CD4-positive, alpha-beta T cell treated with Interleukin-21 for 1 hour (primary cell): ENCODE measurements at regions not wholly inside any gene's neighbourhood (a gene's known extent, or its start where the extent isn't known, plus 50 kb on each side); places are given as distances from the start of the nearest gene placed in this dataset.

Experiments used
- DNase-seq: peaks from one replicate; pipeline ENCODE4 v3.0.0-alpha.2; 2020

- no peak for DNase-seq
Observed at GRCh38 chr10:44240584-44241205, 144.2 kb downstream of the CXCL12 start.

DNA sequence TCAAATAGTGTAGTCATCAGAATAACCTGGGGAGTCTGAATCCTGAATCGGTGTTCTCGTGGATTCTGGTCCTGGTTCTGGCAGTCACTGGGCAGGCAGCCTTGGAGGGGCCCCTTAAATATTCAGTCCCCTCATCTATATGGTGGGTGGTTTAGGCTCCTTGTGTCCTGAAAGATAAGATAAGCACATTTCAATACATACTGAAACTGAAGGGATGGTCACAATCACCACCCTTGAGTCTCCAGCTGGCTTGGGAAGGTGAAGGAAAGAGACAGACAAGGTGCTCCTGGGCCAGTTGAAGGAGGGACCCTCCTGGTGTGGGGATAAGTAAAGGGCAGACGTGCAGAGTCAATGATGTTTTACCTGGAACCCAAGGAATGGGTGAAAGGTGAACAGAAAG is 146.7 kb downstream of the CXCL12 start:
- DNase-seq: no peak

- DNase-seq: no peak
Observed at GRCh38 chr10:44237364-44238049, 147.4 kb downstream of the CXCL12 start.

GRCh38 chr10:44235363-44235762 is 149.5 kb downstream of the CXCL12 start:
- DNase-seq: no peak

GRCh38 chr10:44234483-44234875 is 150.4 kb downstream of the CXCL12 start:
- no peak for DNase-seq

DNA sequence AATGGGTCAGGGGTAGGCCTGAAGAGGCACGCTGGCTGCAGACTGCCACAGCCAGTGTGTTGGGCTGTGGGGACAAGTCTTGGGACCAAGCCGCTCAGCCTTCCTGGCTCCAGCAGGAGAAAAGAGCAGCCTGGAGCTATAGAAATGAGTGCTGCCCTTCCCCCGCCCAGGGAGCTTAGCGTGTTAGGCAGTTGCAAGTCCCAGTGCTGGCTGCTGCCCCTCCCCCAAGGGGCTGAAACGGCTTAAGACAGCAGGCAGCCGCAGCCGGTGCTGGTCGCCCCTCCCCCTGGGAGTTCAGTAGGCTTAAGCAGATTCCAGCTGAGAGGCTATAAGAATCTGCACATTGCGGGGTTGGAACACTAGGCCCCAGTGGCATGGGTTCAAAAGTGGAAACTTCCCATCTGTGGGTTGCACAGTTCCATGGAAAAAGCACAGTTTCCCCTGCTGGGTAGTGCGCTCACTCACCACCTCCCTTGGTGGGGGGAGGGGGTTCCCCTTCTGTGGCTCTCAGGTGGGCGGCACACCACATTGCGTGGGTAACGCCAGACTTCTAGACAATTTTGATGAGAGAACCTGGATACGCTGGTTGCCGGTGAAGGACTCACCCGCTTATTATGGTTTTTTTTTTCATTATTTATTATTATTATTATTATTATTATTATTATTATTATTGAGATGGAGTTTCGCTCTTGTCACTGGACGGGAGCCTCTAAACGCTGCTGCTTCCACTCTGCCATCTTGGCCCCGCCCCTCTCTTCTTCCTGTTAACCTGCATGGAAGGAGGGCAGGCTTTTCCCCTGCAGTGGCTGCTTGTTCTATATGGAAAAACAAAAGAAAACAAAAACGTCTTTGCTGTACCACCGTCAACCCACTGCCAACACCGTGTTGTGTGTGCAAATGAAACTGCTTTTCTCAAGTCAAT is 151.1 kb downstream of the CXCL12 start:
- DNase-seq: no peak

GRCh38 chr10:44217274-44217820 is 167.6 kb downstream of the CXCL12 start:
- DNase-seq: no peak

DNA sequence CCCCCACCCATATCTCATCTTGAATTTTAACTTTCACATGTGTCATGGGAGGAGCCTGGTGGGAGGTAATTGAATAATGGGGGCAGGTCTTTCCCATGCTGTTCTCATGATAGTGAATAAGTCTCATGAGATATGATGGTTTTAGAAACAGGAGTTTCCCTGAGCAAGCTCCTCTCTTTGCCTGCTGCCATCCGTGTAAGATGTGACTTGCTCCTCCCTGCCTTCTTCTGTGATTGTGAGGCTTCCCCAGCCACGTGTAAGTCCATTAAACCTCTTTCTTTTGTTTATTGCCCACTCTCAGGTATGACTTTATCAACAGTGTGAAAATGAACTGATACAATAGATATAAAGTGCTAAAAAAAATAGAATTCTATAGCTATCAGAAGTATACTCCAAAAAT is 168.8 kb downstream of the CXCL12 start:
- DNase-seq: no peak

- DNase-seq: no peak
Observed at GRCh38 chr10:44209811-44210210, 175.1 kb downstream of the CXCL12 start.

DNA sequence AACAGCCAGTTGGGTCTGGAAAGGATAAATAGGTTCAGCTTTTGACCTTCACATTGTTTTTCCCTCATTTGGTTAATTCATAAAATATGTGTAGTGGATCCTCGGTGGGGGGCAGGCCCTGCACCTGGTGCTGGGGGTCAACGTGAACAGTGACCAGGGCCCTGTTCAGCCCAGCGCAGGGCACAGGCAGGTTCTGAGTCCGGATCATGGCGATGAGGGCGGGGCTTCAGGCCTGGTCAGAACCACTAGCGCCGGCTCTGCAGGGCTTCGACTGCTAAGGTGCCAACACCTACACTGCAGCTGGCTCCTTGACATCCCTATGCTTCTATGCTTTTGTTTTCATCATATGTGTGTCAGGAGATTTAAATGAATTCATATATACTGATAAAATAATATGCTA is 177.7 kb downstream of the CXCL12 start:
- DNase-seq: no peak

- DNase-seq: no peak
Observed at GRCh38 chr10:44206127-44206818, 178.6 kb downstream of the CXCL12 start.

DNA sequence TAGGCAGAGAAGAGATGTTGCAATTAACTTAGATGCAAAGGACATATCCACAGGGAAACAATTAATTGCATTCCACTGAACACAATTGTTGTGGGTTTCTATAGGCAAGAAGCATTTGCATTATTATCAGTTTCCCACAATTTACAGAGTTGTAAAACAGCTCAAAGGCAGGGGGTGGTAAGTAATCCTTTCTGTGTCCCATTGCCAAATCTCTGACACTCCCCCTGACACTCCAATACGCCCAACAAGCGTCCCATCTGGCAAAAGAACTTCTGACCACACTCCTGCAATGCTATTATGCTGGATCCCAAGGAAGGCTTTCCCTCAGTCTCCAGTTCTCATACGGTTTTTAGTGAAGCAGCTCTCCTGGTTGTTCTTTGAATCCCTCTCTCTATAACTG is 179.8 kb downstream of the CXCL12 start:
- no peak for DNase-seq

DNA sequence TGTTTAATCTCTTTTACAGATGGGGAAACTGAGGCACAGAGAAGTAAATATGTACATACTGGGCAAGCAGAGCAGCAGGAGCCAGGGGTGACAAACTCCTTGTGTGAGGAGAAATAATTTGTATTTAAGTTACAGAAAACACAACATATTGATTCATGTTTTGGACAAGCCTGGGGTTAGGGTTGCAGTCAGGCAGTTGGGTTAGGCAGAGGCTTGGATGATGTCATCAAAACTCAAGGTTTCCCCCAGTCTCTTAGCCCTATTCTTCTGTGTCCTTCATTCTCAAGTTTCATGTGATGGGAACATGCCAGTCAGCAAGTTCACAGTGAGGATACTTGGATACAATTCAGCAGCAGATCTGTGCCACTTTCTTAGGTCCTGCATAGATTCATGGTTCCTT is 181.4 kb downstream of the CXCL12 start:
- no peak for DNase-seq

GRCh38 chr10:44202952-44203351 is 181.9 kb downstream of the CXCL12 start:
- DNase-seq: no peak

DNA sequence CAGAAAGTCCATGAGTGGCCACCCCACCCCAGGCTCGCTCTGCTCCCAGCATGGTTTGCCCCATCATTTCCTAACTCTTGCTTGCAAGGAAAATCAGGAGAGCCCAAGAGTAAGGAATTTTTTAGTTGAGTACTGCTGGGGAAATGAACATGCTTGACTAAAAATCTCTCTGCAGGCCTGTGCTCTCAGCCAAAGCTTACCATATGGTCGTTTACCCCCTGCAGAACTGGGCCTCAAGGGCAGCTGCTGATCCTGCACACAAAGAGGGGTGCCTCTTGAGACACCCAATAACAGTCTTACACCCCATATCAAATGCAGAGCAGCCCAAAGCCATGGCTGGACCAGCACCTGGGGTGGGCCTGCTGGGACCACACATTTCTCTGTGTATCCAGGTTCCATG is 183.2 kb downstream of the CXCL12 start:
- DNase-seq: no peak

DNA sequence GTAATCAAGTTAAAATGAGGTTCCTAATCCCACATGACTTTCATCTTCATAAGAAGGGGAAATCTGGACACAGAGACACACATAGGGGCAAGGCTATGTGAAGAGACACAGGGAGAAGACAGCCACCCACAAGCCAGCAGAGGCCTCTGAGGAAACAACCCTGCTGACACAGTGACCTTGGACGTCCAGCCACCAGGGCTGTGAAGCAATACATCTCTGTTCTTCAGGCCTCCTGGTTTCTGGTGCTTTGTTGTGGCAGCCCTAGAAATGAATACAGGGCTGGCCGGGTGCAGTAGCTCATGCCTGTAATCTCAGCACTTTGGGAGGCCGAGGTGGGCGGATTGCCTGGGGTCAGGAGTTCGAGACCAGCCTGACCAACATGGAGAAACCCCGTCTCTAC is 183.9 kb downstream of the CXCL12 start:
- DNase-seq: no peak

DNA sequence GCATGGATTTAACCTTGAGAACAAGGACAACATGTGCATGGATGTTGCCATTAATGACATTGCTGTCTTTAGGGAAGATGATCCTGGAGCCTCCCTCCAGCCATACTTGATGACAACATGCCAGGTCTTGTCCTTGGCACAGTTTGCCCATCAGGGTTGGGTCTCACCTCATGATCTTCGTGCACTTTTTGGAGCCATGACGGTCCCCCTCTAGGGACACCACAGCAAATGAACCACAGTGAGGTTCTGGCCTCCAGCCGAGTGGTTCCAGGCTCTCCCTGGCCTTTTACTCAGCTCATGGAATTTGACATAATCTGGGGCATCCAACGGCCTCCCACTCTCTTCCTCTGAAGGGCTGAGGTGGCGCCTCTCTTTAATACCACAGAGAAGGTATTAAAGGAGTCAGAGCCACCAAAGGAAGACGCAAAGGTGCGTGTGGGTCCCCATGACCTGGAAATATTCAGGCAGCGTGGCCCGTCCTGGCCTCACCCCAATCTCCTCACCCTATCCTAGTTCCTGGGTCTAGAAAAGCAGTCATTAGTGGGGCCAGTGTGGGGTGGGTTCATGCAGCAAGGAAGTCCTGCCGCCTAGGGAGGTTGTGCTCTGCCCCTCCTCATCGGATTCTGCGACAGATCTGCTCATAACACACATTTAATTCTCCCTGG is 184.8 kb downstream of the CXCL12 start:
- no peak for DNase-seq

- no peak for DNase-seq
Observed at GRCh38 chr10:44199267-44199666, 185.6 kb downstream of the CXCL12 start.

- DNase-seq: no peak
Observed at GRCh38 chr10:44198780-44199097, 186.2 kb downstream of the CXCL12 start.

DNA sequence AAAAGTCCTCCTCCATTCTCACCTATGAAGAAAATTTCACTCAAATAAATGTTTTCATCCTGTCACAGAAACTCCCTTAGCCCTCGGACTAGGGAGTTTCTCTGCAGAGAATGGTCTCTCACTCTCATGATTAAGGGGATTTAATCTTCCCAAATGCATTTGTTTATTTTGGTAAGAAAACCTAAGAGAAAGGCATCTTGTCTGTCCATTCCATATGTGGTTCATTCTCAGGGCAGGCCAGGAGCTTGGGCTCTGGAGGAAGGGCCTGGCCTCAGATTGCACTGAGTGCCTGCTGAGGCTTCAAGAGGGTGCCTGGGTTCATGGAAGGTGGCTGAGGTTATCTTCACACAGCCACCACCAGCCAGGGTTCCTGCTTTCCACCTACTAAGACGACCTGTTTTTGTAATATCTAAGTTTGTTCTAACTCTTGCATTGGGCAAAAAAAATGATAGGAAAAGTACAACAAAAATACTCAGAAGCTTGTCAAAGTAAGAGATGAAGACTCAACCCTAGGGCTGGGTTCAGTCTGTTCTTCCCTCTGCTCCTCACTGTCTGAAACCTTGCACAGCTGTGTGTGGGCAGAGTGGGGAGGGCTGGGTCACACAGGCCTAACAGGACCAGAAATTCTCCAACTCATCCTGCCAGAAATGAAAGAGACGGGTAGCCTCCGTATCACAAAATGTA is 186.7 kb downstream of the CXCL12 start:
- no peak for DNase-seq

- DNase-seq: no peak
Observed at GRCh38 chr10:44197646-44198045, 187.3 kb downstream of the CXCL12 start.

GRCh38 chr10:44196336-44196735 is 188.6 kb downstream of the CXCL12 start:
- no peak for DNase-seq
